ENCODE measurements at regions not wholly inside any gene's neighbourhood (a gene's known extent, or its start where the extent isn't known, plus 50 kb on each side); places are given as distances from the start of the nearest gene placed in this dataset.

DNA sequence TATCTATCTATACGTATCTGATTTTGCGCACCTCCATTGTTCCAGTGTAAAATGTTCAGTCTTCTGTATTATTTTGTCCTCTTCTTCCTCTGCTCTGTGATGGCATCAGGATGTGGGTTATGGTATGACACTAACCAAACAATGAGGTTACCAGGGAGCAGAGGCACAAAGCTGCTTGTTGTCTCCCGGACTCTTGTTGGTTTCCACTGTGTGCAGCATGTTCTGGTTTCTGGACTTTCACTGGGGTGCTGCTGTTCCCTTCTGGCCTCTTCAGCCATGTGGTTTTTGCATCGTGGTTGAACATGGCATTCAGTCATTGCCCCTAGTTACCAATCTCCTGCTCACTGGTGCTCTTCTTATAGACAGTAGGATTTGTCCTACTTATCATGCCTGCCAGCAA is 665.9 kb downstream of the CBLN2 start:
- TF ChIP-seq ZNF302 (CRISPR knock-in tag; IDR thresholded peaks at IDR 0.05): no peak
- TF ChIP-seq HDAC2 (IDR thresholded peaks at IDR 0.05): no peak
- no peak for TF ChIP-seq RCOR1 (IDR thresholded peaks at IDR 0.05; ENCODE audit: low read depth, low read length)
- TF ChIP-seq ZC3H11A (IDR thresholded peaks at IDR 0.05): no peak
- no peak for TF ChIP-seq NFE2L2 (conservative IDR thresholded peaks at IDR 0.05; ENCODE audit: low read length)
- no peak for TF ChIP-seq CBX2 (IDR thresholded peaks at IDR 0.05; ENCODE audit: borderline replicate concordance, low read depth)
- TF ChIP-seq, protein P1, sequence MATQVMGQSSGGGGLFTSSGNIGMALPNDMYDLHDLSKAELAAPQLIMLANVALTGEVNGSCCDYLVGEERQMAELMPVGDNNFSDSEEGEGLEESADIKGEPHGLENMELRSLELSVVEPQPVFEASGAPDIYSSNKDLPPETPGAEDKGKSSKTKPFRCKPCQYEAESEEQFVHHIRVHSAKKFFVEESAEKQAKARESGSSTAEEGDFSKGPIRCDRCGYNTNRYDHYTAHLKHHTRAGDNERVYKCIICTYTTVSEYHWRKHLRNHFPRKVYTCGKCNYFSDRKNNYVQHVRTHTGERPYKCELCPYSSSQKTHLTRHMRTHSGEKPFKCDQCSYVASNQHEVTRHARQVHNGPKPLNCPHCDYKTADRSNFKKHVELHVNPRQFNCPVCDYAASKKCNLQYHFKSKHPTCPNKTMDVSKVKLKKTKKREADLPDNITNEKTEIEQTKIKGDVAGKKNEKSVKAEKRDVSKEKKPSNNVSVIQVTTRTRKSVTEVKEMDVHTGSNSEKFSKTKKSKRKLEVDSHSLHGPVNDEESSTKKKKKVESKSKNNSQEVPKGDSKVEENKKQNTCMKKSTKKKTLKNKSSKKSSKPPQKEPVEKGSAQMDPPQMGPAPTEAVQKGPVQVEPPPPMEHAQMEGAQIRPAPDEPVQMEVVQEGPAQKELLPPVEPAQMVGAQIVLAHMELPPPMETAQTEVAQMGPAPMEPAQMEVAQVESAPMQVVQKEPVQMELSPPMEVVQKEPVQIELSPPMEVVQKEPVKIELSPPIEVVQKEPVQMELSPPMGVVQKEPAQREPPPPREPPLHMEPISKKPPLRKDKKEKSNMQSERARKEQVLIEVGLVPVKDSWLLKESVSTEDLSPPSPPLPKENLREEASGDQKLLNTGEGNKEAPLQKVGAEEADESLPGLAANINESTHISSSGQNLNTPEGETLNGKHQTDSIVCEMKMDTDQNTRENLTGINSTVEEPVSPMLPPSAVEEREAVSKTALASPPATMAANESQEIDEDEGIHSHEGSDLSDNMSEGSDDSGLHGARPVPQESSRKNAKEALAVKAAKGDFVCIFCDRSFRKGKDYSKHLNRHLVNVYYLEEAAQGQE (IDR thresholded peaks at IDR 0.05): no peak
- TF ChIP-seq JUN (IDR thresholded peaks at IDR 0.05): no peak
- no peak for TF ChIP-seq JUNB (IDR thresholded peaks at IDR 0.05)
- TF ChIP-seq TFCP2L1 (CRISPR knock-in tag; IDR thresholded peaks at IDR 0.05): no peak
- TF ChIP-seq, protein P2, sequence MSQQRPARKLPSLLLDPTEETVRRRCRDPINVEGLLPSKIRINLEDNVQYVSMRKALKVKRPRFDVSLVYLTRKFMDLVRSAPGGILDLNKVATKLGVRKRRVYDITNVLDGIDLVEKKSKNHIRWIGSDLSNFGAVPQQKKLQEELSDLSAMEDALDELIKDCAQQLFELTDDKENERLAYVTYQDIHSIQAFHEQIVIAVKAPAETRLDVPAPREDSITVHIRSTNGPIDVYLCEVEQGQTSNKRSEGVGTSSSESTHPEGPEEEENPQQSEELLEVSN (IDR thresholded peaks at IDR 0.05; ENCODE audit: borderline replicate concordance, low read depth): no peak
- TF ChIP-seq, protein P3, sequence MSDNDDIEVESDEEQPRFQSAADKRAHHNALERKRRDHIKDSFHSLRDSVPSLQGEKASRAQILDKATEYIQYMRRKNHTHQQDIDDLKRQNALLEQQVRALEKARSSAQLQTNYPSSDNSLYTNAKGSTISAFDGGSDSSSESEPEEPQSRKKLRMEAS (IDR thresholded peaks at IDR 0.05): no peak
- TF ChIP-seq ESRRA (IDR thresholded peaks at IDR 0.05; ENCODE audit: borderline replicate concordance, low read length): no peak
- TF ChIP-seq, protein P4, sequence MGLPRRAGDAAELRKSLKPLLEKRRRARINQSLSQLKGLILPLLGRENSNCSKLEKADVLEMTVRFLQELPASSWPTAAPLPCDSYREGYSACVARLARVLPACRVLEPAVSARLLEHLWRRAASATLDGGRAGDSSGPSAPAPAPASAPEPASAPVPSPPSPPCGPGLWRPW (IDR thresholded peaks at IDR 0.05): no peak
- TF ChIP-seq, protein P5, sequence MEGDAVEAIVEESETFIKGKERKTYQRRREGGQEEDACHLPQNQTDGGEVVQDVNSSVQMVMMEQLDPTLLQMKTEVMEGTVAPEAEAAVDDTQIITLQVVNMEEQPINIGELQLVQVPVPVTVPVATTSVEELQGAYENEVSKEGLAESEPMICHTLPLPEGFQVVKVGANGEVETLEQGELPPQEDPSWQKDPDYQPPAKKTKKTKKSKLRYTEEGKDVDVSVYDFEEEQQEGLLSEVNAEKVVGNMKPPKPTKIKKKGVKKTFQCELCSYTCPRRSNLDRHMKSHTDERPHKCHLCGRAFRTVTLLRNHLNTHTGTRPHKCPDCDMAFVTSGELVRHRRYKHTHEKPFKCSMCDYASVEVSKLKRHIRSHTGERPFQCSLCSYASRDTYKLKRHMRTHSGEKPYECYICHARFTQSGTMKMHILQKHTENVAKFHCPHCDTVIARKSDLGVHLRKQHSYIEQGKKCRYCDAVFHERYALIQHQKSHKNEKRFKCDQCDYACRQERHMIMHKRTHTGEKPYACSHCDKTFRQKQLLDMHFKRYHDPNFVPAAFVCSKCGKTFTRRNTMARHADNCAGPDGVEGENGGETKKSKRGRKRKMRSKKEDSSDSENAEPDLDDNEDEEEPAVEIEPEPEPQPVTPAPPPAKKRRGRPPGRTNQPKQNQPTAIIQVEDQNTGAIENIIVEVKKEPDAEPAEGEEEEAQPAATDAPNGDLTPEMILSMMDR (IDR thresholded peaks at IDR 0.05): no peak
- TF ChIP-seq FOSB (CRISPR knock-in tag; IDR thresholded peaks at IDR 0.05): no peak
- TF ChIP-seq NR3C1 (IDR thresholded peaks at IDR 0.05): no peak
- DNase-seq (ENCODE audit: low read depth in 1 of 2, low spot score in 1 of 2) (no peak), FAIRE-seq (no peak), ATAC-seq (no peak)
- Histone ChIP-seq H3K4me1 (no peaks in the 10 kb centered on the region), H3K9me3 (no peaks in the 10 kb centered on the region), H3K4me3 (no peak overlapping the region), H3K27ac (no peak overlapping the region), H3K4me2 (no peak overlapping the region)
- ChIA-PET POLR2A (no interaction called here), CTCF (no interaction called here)
- WGBS (ENCODE audit: missing lambda C conversion rate): 28% methylated on average over 4 of the region's 4 CpGs

DNA sequence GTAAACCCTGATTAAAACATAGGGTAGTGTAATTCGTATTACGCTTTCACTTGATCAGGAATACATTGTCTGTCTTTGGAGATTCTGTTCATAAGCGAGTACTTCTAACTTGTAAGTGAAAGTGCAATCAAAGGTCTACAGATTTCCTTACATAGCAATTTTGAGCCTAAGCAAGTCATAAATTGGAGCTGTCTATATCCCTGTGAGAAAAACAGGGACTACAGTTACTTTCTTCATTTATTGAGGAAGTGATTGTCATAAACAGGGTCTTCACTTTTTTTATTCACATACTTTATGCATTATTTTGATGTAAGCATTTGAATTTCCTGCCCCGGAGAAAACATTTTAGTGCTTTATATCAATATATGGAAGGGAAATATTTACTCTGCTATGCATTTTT is 670.4 kb downstream of the CBLN2 start:
- POLR2A ChIA-PET: no interaction called here
- 59% methylated on average over 4 of the region's 4 CpGs for WGBS (ENCODE audit: missing lambda C conversion rate)
- H3K4me2 ChIP-seq: no peak overlapping the region
- H3K4me1 ChIP-seq: no peaks in the 10 kb centered on the region
- no peak overlapping the region for H3K27ac ChIP-seq
- ATAC-seq: no peak
- H3K4me3 ChIP-seq: no peak overlapping the region
- H3K9me3 ChIP-seq: no peaks in the 10 kb centered on the region
- no peak for DNase-seq (ENCODE audit: low read depth in 1 of 2, low spot score in 1 of 2)
- no peak for FAIRE-seq
- CTCF ChIA-PET: no interaction called here
- TF ChIP-seq CBX8 (IDR thresholded peaks at IDR 0.05) (no peak), GATA3 (IDR thresholded peaks at IDR 0.05; ENCODE audit: borderline replicate concordance) (no peak), ESRRA (IDR thresholded peaks at IDR 0.05; ENCODE audit: borderline replicate concordance, low read length) (no peak), HOXB5 (CRISPR knock-in tag; IDR thresholded peaks at IDR 0.05) (no peak), FOSL2 (IDR thresholded peaks at IDR 0.05) (no peak), FOSL2 (CRISPR knock-in tag; IDR thresholded peaks at IDR 0.05) (no peak), NPAS2 (CRISPR knock-in tag; IDR thresholded peaks at IDR 0.05; ENCODE audit: borderline replicate concordance) (no peak), MAZ (IDR thresholded peaks at IDR 0.05; ENCODE audit: borderline replicate concordance, low read depth, low read length) (no peak), HDAC2 (IDR thresholded peaks at IDR 0.05) (no peak), ZC3H11A (IDR thresholded peaks at IDR 0.05) (no peak), BHLHE40 (IDR thresholded peaks at IDR 0.05; ENCODE audit: low read depth, low read length) (no peak), RFX5 (IDR thresholded peaks at IDR 0.05) (no peak), TFCP2L1 (CRISPR knock-in tag; IDR thresholded peaks at IDR 0.05) (no peak), CEBPB (IDR thresholded peaks at IDR 0.05) (no peak), CHD2 (IDR thresholded peaks at IDR 0.05; ENCODE audit: low read length, partially characterized antibody) (no peak)
- TF ChIP-seq, protein P4 (IDR thresholded peaks at IDR 0.05): no peak
- TF ChIP-seq, protein P3 (IDR thresholded peaks at IDR 0.05): no peak
- TF ChIP-seq, protein P6, sequence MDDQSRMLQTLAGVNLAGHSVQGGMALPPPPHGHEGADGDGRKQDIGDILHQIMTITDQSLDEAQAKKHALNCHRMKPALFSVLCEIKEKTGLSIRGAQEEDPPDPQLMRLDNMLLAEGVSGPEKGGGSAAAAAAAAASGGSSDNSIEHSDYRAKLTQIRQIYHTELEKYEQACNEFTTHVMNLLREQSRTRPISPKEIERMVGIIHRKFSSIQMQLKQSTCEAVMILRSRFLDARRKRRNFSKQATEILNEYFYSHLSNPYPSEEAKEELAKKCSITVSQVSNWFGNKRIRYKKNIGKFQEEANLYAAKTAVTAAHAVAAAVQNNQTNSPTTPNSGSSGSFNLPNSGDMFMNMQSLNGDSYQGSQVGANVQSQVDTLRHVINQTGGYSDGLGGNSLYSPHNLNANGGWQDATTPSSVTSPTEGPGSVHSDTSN (IDR thresholded peaks at IDR 0.05): no peak
- TF ChIP-seq, protein P2 (IDR thresholded peaks at IDR 0.05; ENCODE audit: borderline replicate concordance, low read depth): no peak
